ENCODE measurements at regions not wholly inside any gene's neighbourhood (a gene's known extent, or its start where the extent isn't known, plus 50 kb on each side); places are given as distances from the start of the nearest gene placed in this dataset.

GRCh38 chr19:30116984-30117555 is 175.0 kb downstream of the URI1 start:
- no peak for DNase-seq (ENCODE audit: low read depth, low spot score)
- ChIA-PET SMC1A (ENCODE audit: uncharacterized antibody, unreplicated experiment) (no interaction called here), RAD21 (ENCODE audit: unreplicated experiment) (no interaction called here), CTCF (no interaction called here), POLR2A (no interaction called here)
- Histone ChIP-seq H3K9ac (ENCODE audit: control insufficient read depth, insufficient read depth, low read length) (no peak overlapping the region), H4K20me1 (ENCODE audit: control insufficient read depth, insufficient read depth) (no peaks in the 10 kb centered on the region), H3K4me3 (no peak overlapping the region), H3K79me2 (ENCODE audit: control insufficient read depth, insufficient read depth, low read length) (no peaks in the 10 kb centered on the region), H3K4me1 (ENCODE audit: control insufficient read depth, insufficient read depth, low read length) (no peaks in the 10 kb centered on the region), H2AFZ (ENCODE audit: control insufficient read depth, low read depth, low read length) (no peak overlapping the region), H3K36me3 (ENCODE audit: control insufficient read depth in 2 of 2, insufficient read depth in 2 of 2, low read length in 1 of 2) (no peaks in the 10 kb centered on the region), H3K27ac (ENCODE audit: control insufficient read depth, insufficient read depth) (no peak overlapping the region), H3K27me3 (replicated peaks in 1 of 2; ENCODE audit: control insufficient read depth in 2 of 2, insufficient read depth in 2 of 2, low read length in 1 of 2) (no peaks in the 10 kb centered on the region), H3K9me3 (replicated peaks; ENCODE audit: control insufficient read depth, insufficient read depth, low read length) (no peaks in the 10 kb centered on the region), H3K4me2 (ENCODE audit: control insufficient read depth, insufficient read depth) (no peak overlapping the region)
- intact Hi-C loops (cut with micrococcal nuclease; ENCODE audit: unreplicated experiment) = no loop called here
- WGBS (ENCODE audit: insufficient coverage, insufficient replicate concordance, low lambda C conversion rate, missing lambda C conversion rate) = 57% methylated on average over 16 of the region's 16 CpGs
- FAIRE-seq = no peak
- in situ Hi-C loops (cut with MboI) = no loop called here
- no TSS peak for BruUV-seq (replicated peaks)
- no peak for ATAC-seq
- TF ChIP-seq PBX3 (IDR thresholded peaks at IDR 0.05; ENCODE audit: insufficient replicate concordance, low read depth, low read length) (no peak), ZNF592 (IDR thresholded peaks at IDR 0.05) (no peak), CBX5 (IDR thresholded peaks at IDR 0.05; ENCODE audit: low read depth) (no peak), ZBED1 (IDR thresholded peaks at IDR 0.05; ENCODE audit: borderline replicate concordance) (no peak), DPF2 (IDR thresholded peaks at IDR 0.05) (no peak), BCL3 (IDR thresholded peaks at IDR 0.05; ENCODE audit: borderline replicate concordance, insufficient read depth, low read depth, low read length, poor library complexity, severe bottlenecking) (no peak), RAD51 (IDR thresholded peaks at IDR 0.05) (no peak), MAX (IDR thresholded peaks at IDR 0.05; ENCODE audit: low read depth, low read length) (no peak), ZBTB4 (CRISPR knock-in tag; IDR thresholded peaks at IDR 0.05) (no peak), SREBF1 (IDR thresholded peaks at IDR 0.05; ENCODE audit: low read length) (no peak), ATF7 (IDR thresholded peaks at IDR 0.05; ENCODE audit: low read depth) (no peak), IRF3 (IDR thresholded peaks at IDR 0.05) (no peak)
